ENCODE measurements at regions not wholly inside any gene's neighbourhood (a gene's known extent, or its start where the extent isn't known, plus 50 kb on each side); places are given as distances from the start of the nearest gene placed in this dataset.
"Not testable (repeated sequence)": the region's sequence is repeated elsewhere in the genome, so short reads cannot be mapped to it uniquely, and the experiment has no call there.

- H3K18ac ChIP-seq (ENCODE audit: low read depth in 1 of 2, low read length in 2 of 2); H3K14ac ChIP-seq (ENCODE audit: low read length in 2 of 2); H3K4me3 ChIP-seq (ENCODE audit: insufficient read depth in 1 of 2, low read depth in 1 of 2, low read length in 2 of 2); H3K27ac ChIP-seq (ENCODE audit: low read length, poor library complexity, severe bottlenecking); H3K79me1 ChIP-seq (replicated peaks; ENCODE audit: low read length, poor library complexity, severe bottlenecking); H3K9me3 ChIP-seq (ENCODE audit: control insufficient read depth, low read length); H3K9ac ChIP-seq (ENCODE audit: low read length); H3K4ac ChIP-seq (ENCODE audit: low read depth in 1 of 2, low read length in 2 of 2); H2BK12ac ChIP-seq (ENCODE audit: low read length in 2 of 2); H2AFZ ChIP-seq (ENCODE audit: low read depth, low read length); H4K8ac ChIP-seq (ENCODE audit: low read length); H3K36me3 ChIP-seq (ENCODE audit: control insufficient read depth in 1 of 2, insufficient read depth in 2 of 2, low read depth in 1 of 2, low read length in 2 of 2); H4K91ac ChIP-seq (ENCODE audit: low read length); DNase-seq; H3K4me1 ChIP-seq (ENCODE audit: control insufficient read depth, insufficient read depth, low read depth, low read length); H2BK5ac ChIP-seq (ENCODE audit: low read depth, low read length, poor library complexity, severe bottlenecking); H2AK5ac ChIP-seq (ENCODE audit: low read length, severe bottlenecking); H2BK15ac ChIP-seq (ENCODE audit: low read depth, poor library complexity, severe bottlenecking); H2BK120ac ChIP-seq (ENCODE audit: low read depth, low read length); H3K27me3 ChIP-seq (ENCODE audit: control insufficient read depth in 1 of 2, insufficient read depth in 1 of 2, low read length in 2 of 2); H3K23ac ChIP-seq (ENCODE audit: low read length in 2 of 2); H3K4me2 ChIP-seq (ENCODE audit: low read length, poor library complexity, severe bottlenecking): not testable (repeated sequence)
- WGBS: 97% methylated on average over 6 of the region's 6 CpGs
Observed at GRCh38 chr2:144617171-144617570, 97.3 kb upstream of the ZEB2 start.

- Histone ChIP-seq H3K27me3 (ENCODE audit: control insufficient read depth in 1 of 2, insufficient read depth in 1 of 2, low read length in 2 of 2) (no peaks in the 10 kb centered on the region), H2AK5ac (ENCODE audit: low read length, severe bottlenecking) (no peak overlapping the region), H4K91ac (ENCODE audit: low read length) (no peak overlapping the region), H3K9me3 (ENCODE audit: control insufficient read depth, low read length) (no peaks in the 10 kb centered on the region), H3K4me1 (ENCODE audit: control insufficient read depth, insufficient read depth, low read depth, low read length) (no peaks in the 10 kb centered on the region), H3K18ac (ENCODE audit: low read depth in 1 of 2, low read length in 2 of 2) (no peak overlapping the region), H4K8ac (ENCODE audit: low read length) (no peak overlapping the region), H3K9ac (ENCODE audit: low read length) (no peak overlapping the region), H2BK15ac (ENCODE audit: low read depth, poor library complexity, severe bottlenecking) (no peak overlapping the region), H3K4me3 (ENCODE audit: insufficient read depth in 1 of 2, low read depth in 1 of 2, low read length in 2 of 2) (no peak overlapping the region), H2AFZ (ENCODE audit: low read depth, low read length) (no peak overlapping the region), H3K4me2 (ENCODE audit: low read length, poor library complexity, severe bottlenecking) (no peak overlapping the region), H3K36me3 (ENCODE audit: control insufficient read depth in 1 of 2, insufficient read depth in 2 of 2, low read depth in 1 of 2, low read length in 2 of 2) (no peaks in the 10 kb centered on the region), H3K14ac (ENCODE audit: low read length in 2 of 2) (no peak overlapping the region), H2BK5ac (ENCODE audit: low read depth, low read length, poor library complexity, severe bottlenecking) (no peak overlapping the region), H3K4ac (ENCODE audit: low read depth in 1 of 2, low read length in 2 of 2) (no peak overlapping the region), H3K23ac (ENCODE audit: low read length in 2 of 2) (no peak overlapping the region), H2BK12ac (ENCODE audit: low read length in 2 of 2) (no peak overlapping the region), H3K79me1 (replicated peaks; ENCODE audit: low read length, poor library complexity, severe bottlenecking) (no peaks in the 10 kb centered on the region), H2BK120ac (ENCODE audit: low read depth, low read length) (no peak overlapping the region), H3K27ac (ENCODE audit: low read length, poor library complexity, severe bottlenecking) (no peak overlapping the region)
- DNase-seq: no peak
- WGBS: 11% methylated on average over 1 of the region's 5 CpGs
Observed at GRCh38 chr2:144615866-144616565, 96.1 kb upstream of the ZEB2 start.

- Histone ChIP-seq H3K4me2 (ENCODE audit: low read length, poor library complexity, severe bottlenecking) (no peak overlapping the region), H3K18ac (ENCODE audit: low read depth in 1 of 2, low read length in 2 of 2) (no peak overlapping the region), H2AFZ (ENCODE audit: low read depth, low read length) (no peak overlapping the region), H3K14ac (ENCODE audit: low read length in 2 of 2) (no peak overlapping the region), H3K27me3 (ENCODE audit: control insufficient read depth in 1 of 2, insufficient read depth in 1 of 2, low read length in 2 of 2) (no peaks in the 10 kb centered on the region), H2BK12ac (ENCODE audit: low read length in 2 of 2) (no peak overlapping the region), H2BK15ac (ENCODE audit: low read depth, poor library complexity, severe bottlenecking) (no peak overlapping the region), H2BK5ac (ENCODE audit: low read depth, low read length, poor library complexity, severe bottlenecking) (no peak overlapping the region), H3K4ac (ENCODE audit: low read depth in 1 of 2, low read length in 2 of 2) (no peak overlapping the region), H4K91ac (ENCODE audit: low read length) (no peak overlapping the region), H3K9me3 (ENCODE audit: control insufficient read depth, low read length) (no peaks in the 10 kb centered on the region), H3K23ac (ENCODE audit: low read length in 2 of 2) (no peak overlapping the region), H3K27ac (ENCODE audit: low read length, poor library complexity, severe bottlenecking) (no peak overlapping the region), H2AK5ac (ENCODE audit: low read length, severe bottlenecking) (no peak overlapping the region), H3K36me3 (ENCODE audit: control insufficient read depth in 1 of 2, insufficient read depth in 2 of 2, low read depth in 1 of 2, low read length in 2 of 2) (no peaks in the 10 kb centered on the region), H3K79me1 (replicated peaks; ENCODE audit: low read length, poor library complexity, severe bottlenecking) (no peaks in the 10 kb centered on the region), H4K8ac (ENCODE audit: low read length) (no peak overlapping the region), H3K4me1 (ENCODE audit: control insufficient read depth, insufficient read depth, low read depth, low read length) (no peaks in the 10 kb centered on the region), H2BK120ac (ENCODE audit: low read depth, low read length) (no peak overlapping the region), H3K4me3 (ENCODE audit: insufficient read depth in 1 of 2, low read depth in 1 of 2, low read length in 2 of 2) (no peak overlapping the region), H3K9ac (ENCODE audit: low read length) (no peak overlapping the region)
- DNase-seq: no peak
- 100% methylated on average over 3 of the region's 7 CpGs for WGBS
Observed at GRCh38 chr2:144607891-144608521, 88.1 kb upstream of the ZEB2 start.

GRCh38 chr2:144607099-144607498, 87.2 kb upstream of the ZEB2 start:
- Histone ChIP-seq H4K91ac (ENCODE audit: low read length) (no peak overlapping the region), H3K4ac (ENCODE audit: low read depth in 1 of 2, low read length in 2 of 2) (no peak overlapping the region), H4K8ac (ENCODE audit: low read length) (peak overlapping the region; percentile 45), H2BK120ac (ENCODE audit: low read depth, low read length) (no peak overlapping the region), H3K4me2 (ENCODE audit: low read length, poor library complexity, severe bottlenecking) (no peak overlapping the region), H3K79me1 (replicated peaks; ENCODE audit: low read length, poor library complexity, severe bottlenecking) (no peaks in the 10 kb centered on the region), H3K14ac (ENCODE audit: low read length in 2 of 2) (no peak overlapping the region), H3K9me3 (ENCODE audit: control insufficient read depth, low read length) (no peaks in the 10 kb centered on the region), H3K36me3 (ENCODE audit: control insufficient read depth in 1 of 2, insufficient read depth in 2 of 2, low read depth in 1 of 2, low read length in 2 of 2) (no peaks in the 10 kb centered on the region), H2AK5ac (ENCODE audit: low read length, severe bottlenecking) (no peak overlapping the region), H2BK5ac (ENCODE audit: low read depth, low read length, poor library complexity, severe bottlenecking) (no peak overlapping the region), H2AFZ (ENCODE audit: low read depth, low read length) (no peak overlapping the region), H2BK15ac (ENCODE audit: low read depth, poor library complexity, severe bottlenecking) (no peak overlapping the region), H2BK12ac (ENCODE audit: low read length in 2 of 2) (no peak overlapping the region), H3K18ac (ENCODE audit: low read depth in 1 of 2, low read length in 2 of 2) (no peak overlapping the region), H3K4me1 (ENCODE audit: control insufficient read depth, insufficient read depth, low read depth, low read length) (no peaks in the 10 kb centered on the region), H3K9ac (ENCODE audit: low read length) (no peak overlapping the region), H3K27me3 (ENCODE audit: control insufficient read depth in 1 of 2, insufficient read depth in 1 of 2, low read length in 2 of 2) (no peaks in the 10 kb centered on the region), H3K23ac (ENCODE audit: low read length in 2 of 2) (no peak overlapping the region), H3K27ac (ENCODE audit: low read length, poor library complexity, severe bottlenecking) (no peak overlapping the region), H3K4me3 (ENCODE audit: insufficient read depth in 1 of 2, low read depth in 1 of 2, low read length in 2 of 2) (no peak overlapping the region)
- no peak for DNase-seq
- WGBS: 92% methylated on average over 8 of the region's 8 CpGs
